HCT116 (cell line): ENCODE measurements at regions not wholly inside any gene's neighbourhood (a gene's known extent, or its start where the extent isn't known, plus 50 kb on each side); places are given as distances from the start of the nearest gene placed in this dataset.

Source experiments
- ATAC-seq: fragments of 200-7000 bp; cut with Tn5 transposase; 2 replicates; pipeline ENCODE4 v1.9.1; 2020; ENCODE audit warnings: mild to moderate bottlenecking, moderate library complexity
- BruUV-seq: library from RNA; stranded (reverse); fragments of 400-500 nt; replicated peaks from 2 replicates; lab custom pipeline; 2021; lab: Mats Ljungman, UMichigan
- CTCF ChIA-PET: fragments of 300-600 bp; sonication (Branson Sonifier 250); formaldehyde crosslinking; loops from one replicate; lab custom pipeline; 2021; ENCODE audit warnings: antibody characterized with exemption; lab: Charles Lee
- POLR2A ChIA-PET: fragments of 300-600, 350-600 bp; sonication (Branson Sonifier 250); formaldehyde crosslinking; loops from one replicate; lab custom pipeline; 2021; ENCODE audit warnings: antibody characterized with exemption; lab: Charles Lee
- RAD21 ChIA-PET, 2 experiments: fragments of 300-600 bp; sonication (Branson Sonifier 250); formaldehyde crosslinking; loops; one replicate each; lab custom pipeline; 2023; ENCODE audit warnings: low total read pairs in 2 of 2; ENCODE audit not compliant: uncharacterized antibody in 2 of 2, unreplicated experiment in 2 of 2, low non-redundant PET in 1 of 2; lab: Charles Lee
- DNase-seq: peaks from one replicate; pipeline ENCODE4 v3.0.0-alpha.2; 2010; ENCODE audit warnings: low read depth, low spot score
- H2AFZ ChIP-seq: fragments of 200-600 bp; shearing (Covaris generic), sonication (generic); 2 replicates; pipeline ENCODE4 v1.6.1; 2017; ENCODE audit warnings: low read depth, mixed run types, mixed read lengths, antibody characterized with exemption, low read length; ENCODE audit not compliant: poor library complexity, severe bottlenecking
- H3K27ac ChIP-seq: 2 replicates; pipeline ENCODE4 v1.5.1; 2012; ENCODE audit warnings: low read depth, low read length
- H3K27me3 ChIP-seq: fragments of 200-600 bp; sonication (generic); 2 replicates; pipeline ENCODE4 v1.6.1; 2016; ENCODE audit warnings: mixed run types, low read length, mixed read lengths; ENCODE audit not compliant: insufficient read depth
- H3K36me3 ChIP-seq, 2 experiments: fragments of 200-500 bp in 1 of 2; fragments of 200-600 bp in 1 of 2; sonication (Bioruptor generic) in 1 of 2; sonication (generic) in 1 of 2; 2 replicates each; pipeline versions ENCODE4 v1.5.1 to v1.6.1; 2014 to 2016; ENCODE audit warnings: low read length in 2 of 2, inconsistent platforms in 1 of 2, mixed read lengths in 1 of 2, mixed run types in 1 of 2; ENCODE audit not compliant: insufficient read depth in 2 of 2, control insufficient read depth in 1 of 2
- H3K4me1 ChIP-seq, 2 experiments: fragments of 200-600 bp in 1 of 2; sonication (generic) in 1 of 2; 2 replicates each; pipeline versions ENCODE4 v1.5.1 to v1.6.1; 2012 to 2017; ENCODE audit warnings: low read length in 2 of 2, inconsistent platforms in 1 of 2, mild to moderate bottlenecking in 1 of 2, mixed read lengths in 1 of 2, mixed run types in 1 of 2, moderate library complexity in 1 of 2; ENCODE audit not compliant: insufficient read depth in 2 of 2, control insufficient read depth in 1 of 2
- H3K4me2 ChIP-seq: fragments of 200-600 bp; sonication (generic); 2 replicates; pipeline ENCODE4 v1.6.1; 2017; ENCODE audit warnings: mixed run types, low read length, mixed read lengths
- H3K4me3 ChIP-seq, 2 experiments: fragments of 200-600 bp in 1 of 2; sonication (generic) in 1 of 2; replicated peaks in 1 of 2; 2 replicates each; pipeline ENCODE4 v1.5.1; 2011 to 2016; ENCODE audit warnings: low read length in 2 of 2, control low read depth in 1 of 2, low read depth in 1 of 2, mild to moderate bottlenecking in 1 of 2, mixed read lengths in 1 of 2, mixed run types in 1 of 2
- H3K79me2 ChIP-seq: fragments of 200-600 bp; sonication (generic); 2 replicates; pipeline ENCODE4 v1.6.1; 2017; ENCODE audit warnings: mild to moderate bottlenecking, mixed run types, low read length, moderate library complexity, mixed read lengths; ENCODE audit not compliant: insufficient read depth
- H3K9ac ChIP-seq: fragments of 200-600 bp; sonication (generic); 2 replicates; pipeline ENCODE4 v1.6.1; 2016; ENCODE audit warnings: low read length, mixed read lengths
- H3K9me2 ChIP-seq: fragments of 200-600 bp; sonication (generic), shearing (Covaris generic); 2 replicates; pipeline ENCODE4 v1.6.1; 2017; ENCODE audit warnings: mixed run types, mild to moderate bottlenecking, moderate library complexity; ENCODE audit not compliant: insufficient read depth
- H3K9me3 ChIP-seq, 2 experiments: fragments of 200-500 bp in 1 of 2; fragments of 200-600 bp in 1 of 2; sonication (Bioruptor generic) in 1 of 2; sonication (generic) in 1 of 2; 2 replicates each; pipeline ENCODE4 v1.6.1; 2014 to 2017; ENCODE audit warnings: low read length in 2 of 2, mixed read lengths in 2 of 2, inconsistent platforms in 1 of 2, low read depth in 1 of 2, mild to moderate bottlenecking in 1 of 2, mixed run types in 1 of 2, moderate library complexity in 1 of 2; ENCODE audit not compliant: control insufficient read depth in 1 of 2, insufficient read depth in 1 of 2
- H4K20me1 ChIP-seq: fragments of 200-600 bp; sonication (generic), shearing (Covaris generic); 2 replicates; pipeline ENCODE4 v1.6.1; 2017; ENCODE audit warnings: mixed run types, mild to moderate bottlenecking, moderate library complexity; ENCODE audit not compliant: insufficient read depth
- CBX3 ChIP-seq: IDR thresholded peaks from 2 replicates; pipeline ENCODE4 v1.6.1; 2012; ENCODE audit warnings: low read depth
- CEBPB ChIP-seq: IDR thresholded peaks from 2 replicates; pipeline ENCODE4 v1.6.1; 2012; ENCODE audit warnings: low read depth
- ELF1 ChIP-seq: IDR thresholded peaks from 2 replicates; pipeline ENCODE4 v1.6.1; 2012; ENCODE audit warnings: low read depth, borderline replicate concordance
- EZH2phosphoT487 ChIP-seq: fragments of 200-600 bp; IDR thresholded peaks from 2 replicates; pipeline ENCODE4 v1.6.1; 2018; ENCODE audit warnings: antibody characterized with exemption, borderline replicate concordance
- FOSL1 ChIP-seq: IDR thresholded peaks from 2 replicates; pipeline ENCODE4 v1.6.1; 2012; ENCODE audit warnings: low read depth
- JUND ChIP-seq: IDR thresholded peaks from 2 replicates; pipeline ENCODE4 v1.6.1; 2012
- POLR2A ChIP-seq: IDR thresholded peaks from 2 replicates; pipeline ENCODE4 v1.7.0; 2011; ENCODE audit warnings: borderline replicate concordance; ENCODE audit not compliant: insufficient read depth, insufficient read length; ENCODE audit errors: extremely low read depth
- RAD21 ChIP-seq: IDR thresholded peaks from 2 replicates; pipeline ENCODE4 v1.6.1; 2012; ENCODE audit warnings: low read depth, mild to moderate bottlenecking
- SIN3A ChIP-seq: IDR thresholded peaks from 2 replicates; pipeline ENCODE4 v1.6.1; 2012; ENCODE audit warnings: low read depth
- SP1 ChIP-seq: IDR thresholded peaks from 2 replicates; pipeline ENCODE4 v1.6.1; 2012; ENCODE audit warnings: low read depth
- SRF ChIP-seq: IDR thresholded peaks from 2 replicates; pipeline ENCODE4 v1.6.1; 2012; ENCODE audit warnings: low read depth
- TCF7L2 ChIP-seq: IDR thresholded peaks from 2 replicates; pipeline ENCODE4 v1.7.0; 2011; ENCODE audit warnings: borderline replicate concordance, inconsistent platforms; ENCODE audit not compliant: insufficient read depth, insufficient read length; ENCODE audit errors: extremely low read depth
- YY1 ChIP-seq: IDR thresholded peaks from 2 replicates; pipeline ENCODE4 v1.6.1; 2011; ENCODE audit warnings: low read length, low read depth, moderate library complexity, mild to moderate bottlenecking; ENCODE audit not compliant: insufficient replicate concordance; ENCODE audit errors: extremely low read depth
- ZFX ChIP-seq: fragments of 450-650 bp; IDR thresholded peaks from 2 replicates; pipeline ENCODE4 v1.6.1; 2017
- ZNF274 ChIP-seq: fragments of 200-500 bp; sonication (Bioruptor generic); IDR thresholded peaks from 2 replicates; pipeline ENCODE4 v1.6.1; 2014; ENCODE audit warnings: mild to moderate bottlenecking, low read depth, low read length, inconsistent platforms
- intact Hi-C: fragments of 100-400 bp; cut with micrococcal nuclease; formaldehyde crosslinking; loops from 2 replicates; pipeline ENCODE4 v1.10.0; 2022
- TF ChIP-seq, protein P1 (sequence below): IDR thresholded peaks from 2 replicates; pipeline ENCODE4 v1.6.1; 2012; ENCODE audit warnings: low read depth
- TF ChIP-seq, protein P2 (sequence below): IDR thresholded peaks from 2 replicates; pipeline ENCODE4 v1.6.1; 2011; ENCODE audit warnings: mild to moderate bottlenecking, low read length, moderate library complexity; ENCODE audit not compliant: insufficient replicate concordance; ENCODE audit errors: extremely low read depth
- TF ChIP-seq, protein P3 (sequence below): IDR thresholded peaks from 2 replicates; pipeline ENCODE4 v1.6.1; 2012

DNA sequence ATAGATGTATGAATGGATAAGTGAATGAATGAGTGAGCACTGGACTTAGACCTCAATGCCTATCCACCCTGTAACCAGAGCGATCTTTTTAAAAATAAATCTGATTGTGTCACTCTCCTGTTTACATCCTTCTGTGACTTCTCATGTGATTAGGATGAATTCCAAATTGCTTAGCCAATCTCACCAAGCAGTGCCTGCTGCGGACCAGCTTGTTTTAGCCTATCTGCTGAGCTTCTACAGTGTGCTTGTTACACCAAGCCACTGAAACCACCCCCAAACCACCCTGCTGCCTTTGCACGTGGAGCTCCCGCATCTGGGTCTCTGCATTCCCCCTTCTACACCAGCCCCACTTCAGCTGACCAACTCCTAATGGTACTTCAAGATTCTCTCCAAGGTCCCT, 265.4 kb downstream of the EN1 start (continued):
- TF ChIP-seq, protein P1, sequence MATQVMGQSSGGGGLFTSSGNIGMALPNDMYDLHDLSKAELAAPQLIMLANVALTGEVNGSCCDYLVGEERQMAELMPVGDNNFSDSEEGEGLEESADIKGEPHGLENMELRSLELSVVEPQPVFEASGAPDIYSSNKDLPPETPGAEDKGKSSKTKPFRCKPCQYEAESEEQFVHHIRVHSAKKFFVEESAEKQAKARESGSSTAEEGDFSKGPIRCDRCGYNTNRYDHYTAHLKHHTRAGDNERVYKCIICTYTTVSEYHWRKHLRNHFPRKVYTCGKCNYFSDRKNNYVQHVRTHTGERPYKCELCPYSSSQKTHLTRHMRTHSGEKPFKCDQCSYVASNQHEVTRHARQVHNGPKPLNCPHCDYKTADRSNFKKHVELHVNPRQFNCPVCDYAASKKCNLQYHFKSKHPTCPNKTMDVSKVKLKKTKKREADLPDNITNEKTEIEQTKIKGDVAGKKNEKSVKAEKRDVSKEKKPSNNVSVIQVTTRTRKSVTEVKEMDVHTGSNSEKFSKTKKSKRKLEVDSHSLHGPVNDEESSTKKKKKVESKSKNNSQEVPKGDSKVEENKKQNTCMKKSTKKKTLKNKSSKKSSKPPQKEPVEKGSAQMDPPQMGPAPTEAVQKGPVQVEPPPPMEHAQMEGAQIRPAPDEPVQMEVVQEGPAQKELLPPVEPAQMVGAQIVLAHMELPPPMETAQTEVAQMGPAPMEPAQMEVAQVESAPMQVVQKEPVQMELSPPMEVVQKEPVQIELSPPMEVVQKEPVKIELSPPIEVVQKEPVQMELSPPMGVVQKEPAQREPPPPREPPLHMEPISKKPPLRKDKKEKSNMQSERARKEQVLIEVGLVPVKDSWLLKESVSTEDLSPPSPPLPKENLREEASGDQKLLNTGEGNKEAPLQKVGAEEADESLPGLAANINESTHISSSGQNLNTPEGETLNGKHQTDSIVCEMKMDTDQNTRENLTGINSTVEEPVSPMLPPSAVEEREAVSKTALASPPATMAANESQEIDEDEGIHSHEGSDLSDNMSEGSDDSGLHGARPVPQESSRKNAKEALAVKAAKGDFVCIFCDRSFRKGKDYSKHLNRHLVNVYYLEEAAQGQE, result no peak
- TF ChIP-seq, all 23 proteins: peak for 0

DNA sequence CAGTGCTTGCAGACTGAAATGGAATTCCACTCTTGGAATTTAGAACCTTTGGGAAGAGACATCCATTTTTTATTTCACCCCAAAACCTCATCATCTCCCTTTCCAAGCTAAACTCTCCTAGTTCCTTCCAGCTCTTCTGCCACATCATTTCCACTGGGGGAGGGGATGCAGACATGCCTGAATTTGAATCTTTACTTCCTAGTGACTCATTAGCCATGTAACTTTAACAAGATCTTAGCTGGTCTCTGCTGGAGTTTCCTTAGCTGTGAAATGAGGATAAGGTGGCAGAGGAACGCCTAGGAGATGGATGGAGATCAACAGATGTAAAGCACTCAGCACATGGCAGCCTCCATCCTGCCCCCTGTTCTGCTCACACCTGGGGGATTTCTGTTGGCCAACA, 266.8 kb downstream of the EN1 start:
- no TSS peak for BruUV-seq
- no peaks in the 10 kb centered on the region for H3K9me2 ChIP-seq
- no peaks in the 10 kb centered on the region for H4K20me1 ChIP-seq
- H3K27me3 ChIP-seq, result peaks cover 30% of the 10 kb centered on the region; the same call in 1 of the 2 replicates
- CTCF ChIA-PET, result no interaction called here
- no peak overlapping the region for H3K4me3 ChIP-seq
- no peaks in the 10 kb centered on the region for H3K4me1 ChIP-seq
- no peak overlapping the region for H3K4me2 ChIP-seq
- intact Hi-C loops, result no loop called here
- RAD21 ChIA-PET, result no interaction called here
- ATAC-seq, result no peak
- H3K9me3 ChIP-seq, result no peaks in the 10 kb centered on the region
- no peaks in the 10 kb centered on the region for H3K36me3 ChIP-seq
- H3K79me2 ChIP-seq, result no peaks in the 10 kb centered on the region
- DNase-seq, result no peak
- H3K9ac ChIP-seq, result no peak overlapping the region
- POLR2A ChIA-PET, result no interaction called here
- no peak overlapping the region for H2AFZ ChIP-seq
- no peak overlapping the region for H3K27ac ChIP-seq
- no peak for TF ChIP-seq EZH2phosphoT487
- TF ChIP-seq, protein P2, sequence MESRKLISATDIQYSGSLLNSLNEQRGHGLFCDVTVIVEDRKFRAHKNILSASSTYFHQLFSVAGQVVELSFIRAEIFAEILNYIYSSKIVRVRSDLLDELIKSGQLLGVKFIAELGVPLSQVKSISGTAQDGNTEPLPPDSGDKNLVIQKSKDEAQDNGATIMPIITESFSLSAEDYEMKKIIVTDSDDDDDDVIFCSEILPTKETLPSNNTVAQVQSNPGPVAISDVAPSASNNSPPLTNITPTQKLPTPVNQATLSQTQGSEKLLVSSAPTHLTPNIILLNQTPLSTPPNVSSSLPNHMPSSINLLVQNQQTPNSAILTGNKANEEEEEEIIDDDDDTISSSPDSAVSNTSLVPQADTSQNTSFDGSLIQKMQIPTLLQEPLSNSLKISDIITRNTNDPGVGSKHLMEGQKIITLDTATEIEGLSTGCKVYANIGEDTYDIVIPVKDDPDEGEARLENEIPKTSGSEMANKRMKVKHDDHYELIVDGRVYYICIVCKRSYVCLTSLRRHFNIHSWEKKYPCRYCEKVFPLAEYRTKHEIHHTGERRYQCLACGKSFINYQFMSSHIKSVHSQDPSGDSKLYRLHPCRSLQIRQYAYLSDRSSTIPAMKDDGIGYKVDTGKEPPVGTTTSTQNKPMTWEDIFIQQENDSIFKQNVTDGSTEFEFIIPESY, result no peak
- no peak for TF ChIP-seq YY1
- no peak for TF ChIP-seq RAD21
- no peak for TF ChIP-seq ELF1
- no peak for TF ChIP-seq SRF
- TF ChIP-seq, protein P3, sequence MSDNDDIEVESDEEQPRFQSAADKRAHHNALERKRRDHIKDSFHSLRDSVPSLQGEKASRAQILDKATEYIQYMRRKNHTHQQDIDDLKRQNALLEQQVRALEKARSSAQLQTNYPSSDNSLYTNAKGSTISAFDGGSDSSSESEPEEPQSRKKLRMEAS, result no peak
- no peak for TF ChIP-seq SP1
- no peak for TF ChIP-seq ZNF274
- no peak for TF ChIP-seq SIN3A
- no peak for TF ChIP-seq JUND
- no peak for TF ChIP-seq ZFX
- TF ChIP-seq CEBPB, result no peak
- no peak for TF ChIP-seq TCF7L2
- TF ChIP-seq, protein P1, result no peak
- TF ChIP-seq POLR2A, result no peak
- no peak for TF ChIP-seq FOSL1
- no peak for TF ChIP-seq CBX3
